ENCODE measurements at regions not wholly inside any gene's neighbourhood (a gene's known extent, or its start where the extent isn't known, plus 50 kb on each side); places are given as distances from the start of the nearest gene placed in this dataset.

DNA sequence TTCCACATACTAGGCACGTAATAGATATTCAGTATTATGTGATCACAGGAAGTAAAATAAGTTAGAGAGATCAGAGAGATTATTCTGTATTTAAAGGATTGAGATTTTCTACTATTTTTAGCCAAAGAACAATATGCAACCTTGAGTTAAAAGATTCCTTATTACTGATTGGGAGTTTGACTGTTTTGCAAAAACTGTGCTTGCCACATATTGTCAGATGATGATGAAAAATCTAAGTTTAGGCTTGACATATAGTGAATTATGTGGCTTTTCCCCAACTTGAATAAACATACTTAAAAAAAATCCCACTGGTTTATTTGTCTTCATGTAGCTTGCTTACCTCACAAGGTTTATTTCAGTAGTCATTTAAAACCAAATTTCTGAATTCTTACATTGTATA, 194.4 kb downstream of the KCNRG start:
- no peak overlapping the region for H3K4me3 ChIP-seq
- intact Hi-C loops (cut with DNase I): no loop called here
- no peak for DNase-seq (ENCODE audit: extremely low spot score in 2 of 2)
- TF ChIP-seq POLR2AphosphoS5 (IDR thresholded peaks at IDR 0.05; ENCODE audit: insufficient read depth in 1 of 2, low read depth in 1 of 2) (no peak), POLR2A (IDR thresholded peaks at IDR 0.05) (no peak)
- TF ChIP-seq, protein P1, sequence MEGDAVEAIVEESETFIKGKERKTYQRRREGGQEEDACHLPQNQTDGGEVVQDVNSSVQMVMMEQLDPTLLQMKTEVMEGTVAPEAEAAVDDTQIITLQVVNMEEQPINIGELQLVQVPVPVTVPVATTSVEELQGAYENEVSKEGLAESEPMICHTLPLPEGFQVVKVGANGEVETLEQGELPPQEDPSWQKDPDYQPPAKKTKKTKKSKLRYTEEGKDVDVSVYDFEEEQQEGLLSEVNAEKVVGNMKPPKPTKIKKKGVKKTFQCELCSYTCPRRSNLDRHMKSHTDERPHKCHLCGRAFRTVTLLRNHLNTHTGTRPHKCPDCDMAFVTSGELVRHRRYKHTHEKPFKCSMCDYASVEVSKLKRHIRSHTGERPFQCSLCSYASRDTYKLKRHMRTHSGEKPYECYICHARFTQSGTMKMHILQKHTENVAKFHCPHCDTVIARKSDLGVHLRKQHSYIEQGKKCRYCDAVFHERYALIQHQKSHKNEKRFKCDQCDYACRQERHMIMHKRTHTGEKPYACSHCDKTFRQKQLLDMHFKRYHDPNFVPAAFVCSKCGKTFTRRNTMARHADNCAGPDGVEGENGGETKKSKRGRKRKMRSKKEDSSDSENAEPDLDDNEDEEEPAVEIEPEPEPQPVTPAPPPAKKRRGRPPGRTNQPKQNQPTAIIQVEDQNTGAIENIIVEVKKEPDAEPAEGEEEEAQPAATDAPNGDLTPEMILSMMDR (IDR thresholded peaks at IDR 0.05): no peak
- H3K36me3 ChIP-seq: no peaks in the 10 kb centered on the region
- no peaks in the 10 kb centered on the region for H3K4me1 ChIP-seq
- no peak overlapping the region for H3K27ac ChIP-seq
- no peaks in the 10 kb centered on the region for H3K9me3 ChIP-seq
- no peaks in the 10 kb centered on the region for H3K27me3 ChIP-seq

DNA sequence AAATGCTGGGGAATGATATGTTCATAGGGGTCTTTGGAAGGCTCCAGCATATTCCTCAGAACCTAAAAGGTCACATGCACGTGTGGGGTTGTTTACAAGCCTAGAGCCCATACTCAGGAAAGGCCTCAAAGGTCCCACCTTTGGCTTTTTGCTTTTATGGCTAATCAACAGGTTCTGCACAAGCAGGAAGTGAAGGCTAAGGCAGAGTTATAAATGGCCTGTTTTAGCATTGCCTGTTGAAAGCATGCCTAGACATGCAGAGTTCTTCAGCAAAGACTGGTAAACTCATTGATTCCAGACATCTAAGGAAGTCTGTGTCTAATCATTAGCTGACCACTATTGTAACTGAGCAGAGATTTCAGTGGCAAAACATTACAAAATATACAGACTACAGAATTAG, 198.3 kb downstream of the KCNRG start:
- no peaks in the 10 kb centered on the region for H3K27me3 ChIP-seq
- no peaks in the 10 kb centered on the region for H3K36me3 ChIP-seq
- intact Hi-C loops (cut with DNase I): no loop called here
- H3K4me3 ChIP-seq: no peak overlapping the region
- peaks cover 3% of the 10 kb centered on the region for H3K9me3 ChIP-seq
- no peaks in the 10 kb centered on the region for H3K4me1 ChIP-seq
- TF ChIP-seq POLR2AphosphoS5 (IDR thresholded peaks at IDR 0.05; ENCODE audit: insufficient read depth in 1 of 2, low read depth in 1 of 2): no peak
- TF ChIP-seq, protein P1 (IDR thresholded peaks at IDR 0.05): no peak
- no peak for TF ChIP-seq POLR2A (IDR thresholded peaks at IDR 0.05)
- H3K27ac ChIP-seq: no peak overlapping the region
- DNase-seq (ENCODE audit: extremely low spot score in 2 of 2): no peak

DNA sequence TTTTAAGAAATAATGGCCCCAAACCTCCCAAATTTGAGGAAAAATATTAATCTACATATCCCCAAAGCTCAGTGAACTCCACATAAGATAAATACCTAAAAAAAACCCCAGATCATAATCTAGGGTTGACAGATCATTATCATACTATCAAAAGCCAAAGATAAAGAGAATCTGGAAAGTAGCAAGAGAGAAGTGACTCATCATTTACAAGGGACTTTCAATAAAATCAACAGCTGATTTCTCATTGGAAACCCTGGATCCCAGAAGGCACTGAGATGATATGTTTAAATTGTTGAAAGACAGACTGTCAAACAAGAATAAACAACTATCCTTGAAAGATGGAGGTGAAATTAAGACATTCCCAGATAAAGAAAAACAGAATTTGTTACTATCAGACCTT, 199.3 kb downstream of the KCNRG start:
- no peak for DNase-seq (ENCODE audit: extremely low spot score in 2 of 2)
- H3K9me3 ChIP-seq: peaks cover 3% of the 10 kb centered on the region
- H3K27ac ChIP-seq: no peak overlapping the region
- H3K4me1 ChIP-seq: no peaks in the 10 kb centered on the region
- no peak overlapping the region for H3K4me3 ChIP-seq
- H3K27me3 ChIP-seq: no peaks in the 10 kb centered on the region
- no peaks in the 10 kb centered on the region for H3K36me3 ChIP-seq
- TF ChIP-seq POLR2AphosphoS5 (IDR thresholded peaks at IDR 0.05; ENCODE audit: insufficient read depth in 1 of 2, low read depth in 1 of 2): no peak
- TF ChIP-seq, protein P1 (IDR thresholded peaks at IDR 0.05): no peak
- TF ChIP-seq POLR2A (IDR thresholded peaks at IDR 0.05): no peak
- intact Hi-C loops (cut with DNase I): no loop called here

DNA sequence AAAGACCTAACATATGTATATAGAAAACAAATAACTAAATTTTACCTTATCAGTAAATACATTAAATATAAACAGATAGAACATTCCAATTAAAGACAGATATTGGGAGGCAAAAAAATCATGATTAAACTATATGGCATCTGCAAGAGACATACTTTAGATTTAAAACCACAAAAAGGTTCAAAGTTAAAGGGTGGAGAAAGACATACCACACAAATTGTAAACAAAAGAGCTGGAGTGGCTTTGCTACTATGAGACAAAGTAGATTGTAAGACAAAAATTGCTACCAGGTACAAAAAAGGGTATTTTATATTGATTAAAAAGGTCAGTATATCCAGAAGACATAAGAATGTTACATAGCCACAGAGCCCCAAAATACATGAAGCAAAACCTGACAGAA, 200.2 kb downstream of the KCNRG start:
- Histone ChIP-seq H3K4me1 (no peaks in the 10 kb centered on the region), H3K9me3 (peaks cover 3% of the 10 kb centered on the region), H3K27me3 (no peaks in the 10 kb centered on the region), H3K4me3 (no peak overlapping the region), H3K27ac (no peak overlapping the region), H3K36me3 (no peaks in the 10 kb centered on the region)
- TF ChIP-seq POLR2A (IDR thresholded peaks at IDR 0.05) (no peak), POLR2AphosphoS5 (IDR thresholded peaks at IDR 0.05; ENCODE audit: insufficient read depth in 1 of 2, low read depth in 1 of 2) (no peak)
- TF ChIP-seq, protein P1 (IDR thresholded peaks at IDR 0.05): no peak
- no peak for DNase-seq (ENCODE audit: extremely low spot score in 2 of 2)
- intact Hi-C loops (cut with DNase I): no loop called here

DNA sequence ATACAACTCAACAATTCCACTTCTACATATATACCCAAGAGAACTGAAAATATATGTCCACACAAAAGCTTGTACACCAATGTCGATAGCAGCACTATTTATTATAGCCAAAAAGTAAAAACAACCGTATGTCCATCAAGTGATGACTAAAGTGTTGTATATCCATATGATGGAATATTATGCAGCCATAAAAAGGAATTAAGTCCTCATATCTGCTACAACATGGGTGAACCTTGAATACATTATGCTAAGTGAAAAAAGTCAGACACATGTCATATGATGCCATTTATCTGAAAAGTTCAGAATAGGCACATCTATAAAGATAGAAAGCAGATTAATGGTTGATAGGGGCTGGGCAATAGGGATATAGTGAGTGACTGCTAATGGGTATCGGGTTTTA, 204.5 kb downstream of the KCNRG start:
- Histone ChIP-seq H3K36me3 (no peaks in the 10 kb centered on the region), H3K27ac (no peak overlapping the region), H3K4me1 (peaks cover 12% of the 10 kb centered on the region), H3K9me3 (peaks cover 3% of the 10 kb centered on the region), H3K27me3 (no peaks in the 10 kb centered on the region), H3K4me3 (no peak overlapping the region)
- DNase-seq (ENCODE audit: extremely low spot score in 2 of 2): no peak
- no peak for TF ChIP-seq POLR2A (IDR thresholded peaks at IDR 0.05)
- TF ChIP-seq POLR2AphosphoS5 (IDR thresholded peaks at IDR 0.05; ENCODE audit: insufficient read depth in 1 of 2, low read depth in 1 of 2): no peak
- TF ChIP-seq, protein P1 (IDR thresholded peaks at IDR 0.05): no peak
- intact Hi-C loops (cut with DNase I): no loop called here

Measured in vagina (tissue), 2 donors.